HCT116 (cell line): ENCODE measurements at regions not wholly inside any gene's neighbourhood (a gene's known extent, or its start where the extent isn't known, plus 50 kb on each side); places are given as distances from the start of the nearest gene placed in this dataset.

Source experiments
- ATAC-seq: fragments of 200-7000 bp; cut with Tn5 transposase; 2 replicates; pipeline ENCODE4 v1.9.1; 2020; ENCODE audit warnings: mild to moderate bottlenecking, moderate library complexity
- BruUV-seq: library from RNA; stranded (reverse); fragments of 400-500 nt; replicated peaks from 2 replicates; lab custom pipeline; 2021; lab: Mats Ljungman, UMichigan
- CTCF ChIA-PET: fragments of 300-600 bp; sonication (Branson Sonifier 250); formaldehyde crosslinking; loops from one replicate; lab custom pipeline; 2021; ENCODE audit warnings: antibody characterized with exemption; lab: Charles Lee
- POLR2A ChIA-PET: fragments of 300-600, 350-600 bp; sonication (Branson Sonifier 250); formaldehyde crosslinking; loops from one replicate; lab custom pipeline; 2021; ENCODE audit warnings: antibody characterized with exemption; lab: Charles Lee
- RAD21 ChIA-PET, 2 experiments: fragments of 300-600 bp; sonication (Branson Sonifier 250); formaldehyde crosslinking; loops; one replicate each; lab custom pipeline; 2023; ENCODE audit warnings: low total read pairs in 2 of 2; ENCODE audit not compliant: uncharacterized antibody in 2 of 2, unreplicated experiment in 2 of 2, low non-redundant PET in 1 of 2; lab: Charles Lee
- DNase-seq: peaks from one replicate; pipeline ENCODE4 v3.0.0-alpha.2; 2010; ENCODE audit warnings: low read depth, low spot score
- H2AFZ ChIP-seq: fragments of 200-600 bp; shearing (Covaris generic), sonication (generic); 2 replicates; pipeline ENCODE4 v1.6.1; 2017; ENCODE audit warnings: low read depth, mixed run types, mixed read lengths, antibody characterized with exemption, low read length; ENCODE audit not compliant: poor library complexity, severe bottlenecking
- H3K27ac ChIP-seq: 2 replicates; pipeline ENCODE4 v1.5.1; 2012; ENCODE audit warnings: low read depth, low read length
- H3K27me3 ChIP-seq: fragments of 200-600 bp; sonication (generic); 2 replicates; pipeline ENCODE4 v1.6.1; 2016; ENCODE audit warnings: mixed run types, low read length, mixed read lengths; ENCODE audit not compliant: insufficient read depth
- H3K36me3 ChIP-seq, 2 experiments: fragments of 200-500 bp in 1 of 2; fragments of 200-600 bp in 1 of 2; sonication (Bioruptor generic) in 1 of 2; sonication (generic) in 1 of 2; 2 replicates each; pipeline versions ENCODE4 v1.5.1 to v1.6.1; 2014 to 2016; ENCODE audit warnings: low read length in 2 of 2, inconsistent platforms in 1 of 2, mixed read lengths in 1 of 2, mixed run types in 1 of 2; ENCODE audit not compliant: insufficient read depth in 2 of 2, control insufficient read depth in 1 of 2
- H3K4me1 ChIP-seq, 2 experiments: fragments of 200-600 bp in 1 of 2; sonication (generic) in 1 of 2; 2 replicates each; pipeline versions ENCODE4 v1.5.1 to v1.6.1; 2012 to 2017; ENCODE audit warnings: low read length in 2 of 2, inconsistent platforms in 1 of 2, mild to moderate bottlenecking in 1 of 2, mixed read lengths in 1 of 2, mixed run types in 1 of 2, moderate library complexity in 1 of 2; ENCODE audit not compliant: insufficient read depth in 2 of 2, control insufficient read depth in 1 of 2
- H3K4me2 ChIP-seq: fragments of 200-600 bp; sonication (generic); 2 replicates; pipeline ENCODE4 v1.6.1; 2017; ENCODE audit warnings: mixed run types, low read length, mixed read lengths
- H3K4me3 ChIP-seq, 2 experiments: fragments of 200-600 bp in 1 of 2; sonication (generic) in 1 of 2; replicated peaks in 1 of 2; 2 replicates each; pipeline ENCODE4 v1.5.1; 2011 to 2016; ENCODE audit warnings: low read length in 2 of 2, control low read depth in 1 of 2, low read depth in 1 of 2, mild to moderate bottlenecking in 1 of 2, mixed read lengths in 1 of 2, mixed run types in 1 of 2
- H3K79me2 ChIP-seq: fragments of 200-600 bp; sonication (generic); 2 replicates; pipeline ENCODE4 v1.6.1; 2017; ENCODE audit warnings: mild to moderate bottlenecking, mixed run types, low read length, moderate library complexity, mixed read lengths; ENCODE audit not compliant: insufficient read depth
- H3K9ac ChIP-seq: fragments of 200-600 bp; sonication (generic); 2 replicates; pipeline ENCODE4 v1.6.1; 2016; ENCODE audit warnings: low read length, mixed read lengths
- H3K9me2 ChIP-seq: fragments of 200-600 bp; sonication (generic), shearing (Covaris generic); 2 replicates; pipeline ENCODE4 v1.6.1; 2017; ENCODE audit warnings: mixed run types, mild to moderate bottlenecking, moderate library complexity; ENCODE audit not compliant: insufficient read depth
- H3K9me3 ChIP-seq, 2 experiments: fragments of 200-500 bp in 1 of 2; fragments of 200-600 bp in 1 of 2; sonication (Bioruptor generic) in 1 of 2; sonication (generic) in 1 of 2; 2 replicates each; pipeline ENCODE4 v1.6.1; 2014 to 2017; ENCODE audit warnings: low read length in 2 of 2, mixed read lengths in 2 of 2, inconsistent platforms in 1 of 2, low read depth in 1 of 2, mild to moderate bottlenecking in 1 of 2, mixed run types in 1 of 2, moderate library complexity in 1 of 2; ENCODE audit not compliant: control insufficient read depth in 1 of 2, insufficient read depth in 1 of 2
- H4K20me1 ChIP-seq: fragments of 200-600 bp; sonication (generic), shearing (Covaris generic); 2 replicates; pipeline ENCODE4 v1.6.1; 2017; ENCODE audit warnings: mixed run types, mild to moderate bottlenecking, moderate library complexity; ENCODE audit not compliant: insufficient read depth
- CBX3 ChIP-seq: IDR thresholded peaks from 2 replicates; pipeline ENCODE4 v1.6.1; 2012; ENCODE audit warnings: low read depth
- CEBPB ChIP-seq: IDR thresholded peaks from 2 replicates; pipeline ENCODE4 v1.6.1; 2012; ENCODE audit warnings: low read depth
- CTCF ChIP-seq, 3 experiments: fragments of 200-600 bp in 1 of 3; sonication (generic) in 1 of 3; IDR thresholded peaks in 2 of 3; conservative IDR thresholded peaks in 1 of 3; 2 replicates each; pipeline ENCODE4 v1.5.1; 2012 to 2017; ENCODE audit warnings: low read depth in 2 of 3, low read length in 2 of 3, antibody characterized with exemption in 1 of 3, borderline replicate concordance in 1 of 3, control low read depth in 1 of 3, mild to moderate bottlenecking in 1 of 3, mixed read lengths in 1 of 3, mixed run types in 1 of 3, moderate library complexity in 1 of 3; ENCODE audit not compliant: insufficient read depth in 1 of 3
- EGR1 ChIP-seq: IDR thresholded peaks from 2 replicates; pipeline ENCODE4 v1.6.1; 2012; ENCODE audit warnings: low read depth
- ELF1 ChIP-seq: IDR thresholded peaks from 2 replicates; pipeline ENCODE4 v1.6.1; 2012; ENCODE audit warnings: low read depth, borderline replicate concordance
- EZH2 ChIP-seq: fragments of 200-600 bp; sonication (generic); IDR thresholded peaks from 2 replicates; pipeline ENCODE4 v1.6.1; 2017; ENCODE audit warnings: antibody characterized with exemption, mixed run types
- EZH2phosphoT487 ChIP-seq: fragments of 200-600 bp; IDR thresholded peaks from 2 replicates; pipeline ENCODE4 v1.6.1; 2018; ENCODE audit warnings: antibody characterized with exemption, borderline replicate concordance
- JUND ChIP-seq: IDR thresholded peaks from 2 replicates; pipeline ENCODE4 v1.6.1; 2012
- POLR2A ChIP-seq: IDR thresholded peaks from 2 replicates; pipeline ENCODE4 v1.7.0; 2011; ENCODE audit warnings: borderline replicate concordance; ENCODE audit not compliant: insufficient read depth, insufficient read length; ENCODE audit errors: extremely low read depth
- POLR2AphosphoS5 ChIP-seq: IDR thresholded peaks from 2 replicates; pipeline ENCODE4 v1.6.1; 2011; ENCODE audit warnings: mild to moderate bottlenecking, low read depth, low read length, moderate library complexity
- RAD21 ChIP-seq: IDR thresholded peaks from 2 replicates; pipeline ENCODE4 v1.6.1; 2012; ENCODE audit warnings: low read depth, mild to moderate bottlenecking
- REST ChIP-seq: IDR thresholded peaks from 2 replicates; pipeline ENCODE4 v1.6.1; 2012; ENCODE audit warnings: low read depth
- SIN3A ChIP-seq: IDR thresholded peaks from 2 replicates; pipeline ENCODE4 v1.6.1; 2012; ENCODE audit warnings: low read depth
- SP1 ChIP-seq: IDR thresholded peaks from 2 replicates; pipeline ENCODE4 v1.6.1; 2012; ENCODE audit warnings: low read depth
- SRF ChIP-seq: IDR thresholded peaks from 2 replicates; pipeline ENCODE4 v1.6.1; 2012; ENCODE audit warnings: low read depth
- TCF7L2 ChIP-seq: IDR thresholded peaks from 2 replicates; pipeline ENCODE4 v1.7.0; 2011; ENCODE audit warnings: borderline replicate concordance, inconsistent platforms; ENCODE audit not compliant: insufficient read depth, insufficient read length; ENCODE audit errors: extremely low read depth
- YY1 ChIP-seq: IDR thresholded peaks from 2 replicates; pipeline ENCODE4 v1.6.1; 2011; ENCODE audit warnings: low read length, low read depth, moderate library complexity, mild to moderate bottlenecking; ENCODE audit not compliant: insufficient replicate concordance; ENCODE audit errors: extremely low read depth
- ZBTB33 ChIP-seq: IDR thresholded peaks from 2 replicates; pipeline ENCODE4 v1.6.1; 2011; ENCODE audit warnings: mild to moderate bottlenecking, low read length, moderate library complexity; ENCODE audit not compliant: insufficient replicate concordance; ENCODE audit errors: extremely low read depth
- ZFX ChIP-seq: fragments of 450-650 bp; IDR thresholded peaks from 2 replicates; pipeline ENCODE4 v1.6.1; 2017
- intact Hi-C: fragments of 100-400 bp; cut with micrococcal nuclease; formaldehyde crosslinking; loops from 2 replicates; pipeline ENCODE4 v1.10.0; 2022

GRCh38 chr13:55653497-55653896 lies 1487.2 kb upstream of the PRR20A start:
- Histone ChIP-seq H3K9me3 (0 out of 4 replicates have a peak, but pooled peaks cover 0 to 3% of the 10 kb centered on the region in 2 experiments), H3K4me3 (no peak overlapping the region), H3K4me2 (no peak overlapping the region), H3K27ac (no peak overlapping the region), H3K36me3 (no peaks in the 10 kb centered on the region), H3K4me1 (no peaks in the 10 kb centered on the region), H4K20me1 (no peaks in the 10 kb centered on the region), H3K9ac (no peak overlapping the region), H3K27me3 (no peaks in the 10 kb centered on the region), H2AFZ (no peak overlapping the region), H3K79me2 (no peaks in the 10 kb centered on the region), H3K9me2 (no peaks in the 10 kb centered on the region)
- BruUV-seq: no TSS peak
- POLR2A ChIA-PET: no interaction called here
- RAD21 ChIA-PET: no interaction called here
- intact Hi-C loops: no loop called here
- ATAC-seq (no peak), DNase-seq (no peak)
- CTCF ChIA-PET: no interaction called here
- TF ChIP-seq ZFX (no peak), ELF1 (no peak), SIN3A (no peak), JUND (no peak), ZBTB33 (no peak), EGR1 (no peak), CTCF (IDR thresholded peaks at IDR 0.05 in 2 of 3, conservative IDR thresholded peaks at IDR 0.05 in 1 of 3; ENCODE audit: borderline replicate concordance in 1 of 3, insufficient read depth in 1 of 3, low read depth in 2 of 3, low read length in 2 of 3) (no peak), EZH2phosphoT487 (no peak), EZH2 (no peak), REST (no peak), YY1 (no peak), POLR2AphosphoS5 (no peak), CEBPB (no peak), SRF (no peak), POLR2A (no peak), RAD21 (no peak), CBX3 (no peak), TCF7L2 (no peak), SP1 (no peak)
